ENCODE measurements at regions not wholly inside any gene's neighbourhood (a gene's known extent, or its start where the extent isn't known, plus 50 kb on each side); places are given as distances from the start of the nearest gene placed in this dataset.
A peak's percentile ranks its signal among the peaks of the same experiment; 100 is the strongest.

GRCh38 chr16:86984343-86984742, 332.8 kb downstream of the C16orf95 start (continued):
- no peak for TF ChIP-seq USF1 (CRISPR knock-in tag; IDR thresholded peaks at IDR 0.05)
- TF ChIP-seq AFF4 (CRISPR knock-in tag; IDR thresholded peaks at IDR 0.05; ENCODE audit: borderline replicate concordance): no peak
- TF ChIP-seq RELA (CRISPR knock-in tag; IDR thresholded peaks at IDR 0.05; ENCODE audit: borderline replicate concordance): no peak
- no peak for TF ChIP-seq STAT6 (CRISPR knock-in tag; conservative IDR thresholded peaks at IDR 0.05; ENCODE audit: low read depth)
- no peak for TF ChIP-seq CDX4 (CRISPR knock-in tag; IDR thresholded peaks at IDR 0.05; ENCODE audit: borderline replicate concordance)
- TF ChIP-seq NR1H2 (CRISPR knock-in tag; IDR thresholded peaks at IDR 0.05): no peak
- TF ChIP-seq FOXJ3 (CRISPR knock-in tag; IDR thresholded peaks at IDR 0.05; ENCODE audit: borderline replicate concordance): no peak
- TF ChIP-seq RORB (CRISPR knock-in tag; IDR thresholded peaks at IDR 0.05): no peak
- no peak for TF ChIP-seq TEAD4 (CRISPR knock-in tag; IDR thresholded peaks at IDR 0.05)
- TF ChIP-seq IRF1 (CRISPR knock-in tag; IDR thresholded peaks at IDR 0.05): no peak
- TF ChIP-seq SOX15 (CRISPR knock-in tag; IDR thresholded peaks at IDR 0.05): no peak
- no peak for TF ChIP-seq MAX (CRISPR knock-in tag; IDR thresholded peaks at IDR 0.05)

GRCh38 chr16:86984991-86985647, 332.1 kb downstream of the C16orf95 start:
- Mint-ChIP-seq H3K36me3 (no peaks in the 10 kb centered on the region), H3K27ac (no peak overlapping the region), H3K9me3 (no peaks in the 10 kb centered on the region)

More at GRCh38 chr16:86984991-86985647, 332.1 kb downstream of the C16orf95 start:
- DNase-seq (ENCODE audit: low spot score) (peak; percentile 33), ATAC-seq (peak; percentile 70)
- TF ChIP-seq ZNF423 (CRISPR knock-in tag; IDR thresholded peaks at IDR 0.05) (0 out of 2 replicates have a peak, but pooled peaks have one; percentile 31), USF1 (CRISPR knock-in tag; IDR thresholded peaks at IDR 0.05) (no peak), TEAD1 (CRISPR knock-in tag; IDR thresholded peaks at IDR 0.05) (peak; percentile 48; the same call in 1 of the 2 replicates), IRF2 (CRISPR knock-in tag; IDR thresholded peaks at IDR 0.05; ENCODE audit: borderline replicate concordance, low read depth) (no peak)
- H3K4me1 Mint-ChIP-seq: peaks cover 8% of the 10 kb centered on the region
- H3K4me3 Mint-ChIP-seq: no peak overlapping the region
- CTCF ChIA-PET: interaction anchor here (0.7 to 1.7 kb wide), 5 partner anchors 32 to 111 kb away, joined by 3 to 9 read pairs (median 5); no protein-coding TSS in a partner anchor
- no peaks in the 10 kb centered on the region for H3K27me3 Mint-ChIP-seq (ENCODE audit: low read depth)
- POLR2A ChIA-PET: no interaction called here
